HL-60 (cell line): ENCODE measurements at regions not wholly inside any gene's neighbourhood (a gene's known extent, or its start where the extent isn't known, plus 50 kb on each side); places are given as distances from the start of the nearest gene placed in this dataset.

Experiments
- DNase-seq, 2 experiments: peaks; one replicate each; pipeline ENCODE4 v3.0.0-alpha.2; 2010 to 2020; ENCODE audit warnings: low read depth in 1 of 2, low spot score in 1 of 2
- H3K27ac ChIP-seq: fragments of 250-450 bp; sonication (Bioruptor Pico); replicated peaks from 2 replicates; pipeline ENCODE4 v1.5.1; 2020; ENCODE audit warnings: mild to moderate bottlenecking, moderate library complexity
- H3K27me3 ChIP-seq: fragments of 250-450 bp; sonication (Bioruptor Pico); 2 replicates; pipeline ENCODE4 v1.5.1; 2021; ENCODE audit warnings: mild to moderate bottlenecking, moderate library complexity; ENCODE audit not compliant: insufficient read depth, poor library complexity, severe bottlenecking
- H3K4me3 ChIP-seq: replicated peaks from 2 replicates; pipeline ENCODE4 v1.5.1; 2011; ENCODE audit warnings: mild to moderate bottlenecking, control low read depth, low read length; ENCODE audit not compliant: insufficient read depth
- GABPA ChIP-seq: IDR thresholded peaks from 2 replicates; pipeline ENCODE4 v1.6.1; 2012; ENCODE audit warnings: low read depth
- POLR2AphosphoS5 ChIP-seq: IDR thresholded peaks from 2 replicates; pipeline ENCODE4 v1.6.1; 2012; ENCODE audit warnings: low read depth
- REST ChIP-seq: IDR thresholded peaks from 2 replicates; pipeline ENCODE4 v1.6.1; 2012; ENCODE audit warnings: low read depth; ENCODE audit not compliant: insufficient replicate concordance
- SPI1 ChIP-seq: IDR thresholded peaks from 2 replicates; pipeline ENCODE4 v1.6.1; 2012; ENCODE audit warnings: low read depth, mild to moderate bottlenecking, borderline replicate concordance
- TF ChIP-seq, protein P1 (sequence below): IDR thresholded peaks from one replicate; pipeline ENCODE4 v1.5.1; 2011; ENCODE audit warnings: low read length, control low read depth, inconsistent platforms; ENCODE audit not compliant: insufficient read depth

DNA sequence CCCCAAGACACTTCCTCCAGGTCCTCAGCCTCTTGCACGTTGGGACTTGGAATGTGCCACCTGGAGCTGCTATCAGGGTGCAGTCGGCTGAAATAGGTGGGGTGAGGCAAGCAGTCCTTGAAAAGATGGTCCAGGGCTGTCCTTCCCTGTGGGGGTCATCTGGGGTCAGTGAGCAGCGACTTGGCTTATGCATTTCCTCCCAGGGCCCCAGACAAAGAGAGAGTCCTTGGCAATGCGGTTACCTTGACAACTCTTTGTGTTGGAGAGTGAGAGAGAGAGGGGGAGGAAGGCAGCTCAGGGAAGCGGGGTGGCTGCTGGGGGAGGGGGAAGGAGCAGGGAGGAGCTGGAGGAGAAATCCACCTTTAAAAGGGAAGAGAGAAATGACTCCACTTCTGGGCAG, 93.8 kb downstream of the MIAT start:
- Histone ChIP-seq H3K4me3 (no peak overlapping the region), H3K27me3 (no peaks in the 10 kb centered on the region), H3K27ac (no peak overlapping the region)
- DNase-seq, result peak in 1 of 2 experiments; percentile 8
- TF ChIP-seq SPI1 (no peak), REST (no peak), POLR2AphosphoS5 (no peak), GABPA (no peak)
- TF ChIP-seq, protein P1, sequence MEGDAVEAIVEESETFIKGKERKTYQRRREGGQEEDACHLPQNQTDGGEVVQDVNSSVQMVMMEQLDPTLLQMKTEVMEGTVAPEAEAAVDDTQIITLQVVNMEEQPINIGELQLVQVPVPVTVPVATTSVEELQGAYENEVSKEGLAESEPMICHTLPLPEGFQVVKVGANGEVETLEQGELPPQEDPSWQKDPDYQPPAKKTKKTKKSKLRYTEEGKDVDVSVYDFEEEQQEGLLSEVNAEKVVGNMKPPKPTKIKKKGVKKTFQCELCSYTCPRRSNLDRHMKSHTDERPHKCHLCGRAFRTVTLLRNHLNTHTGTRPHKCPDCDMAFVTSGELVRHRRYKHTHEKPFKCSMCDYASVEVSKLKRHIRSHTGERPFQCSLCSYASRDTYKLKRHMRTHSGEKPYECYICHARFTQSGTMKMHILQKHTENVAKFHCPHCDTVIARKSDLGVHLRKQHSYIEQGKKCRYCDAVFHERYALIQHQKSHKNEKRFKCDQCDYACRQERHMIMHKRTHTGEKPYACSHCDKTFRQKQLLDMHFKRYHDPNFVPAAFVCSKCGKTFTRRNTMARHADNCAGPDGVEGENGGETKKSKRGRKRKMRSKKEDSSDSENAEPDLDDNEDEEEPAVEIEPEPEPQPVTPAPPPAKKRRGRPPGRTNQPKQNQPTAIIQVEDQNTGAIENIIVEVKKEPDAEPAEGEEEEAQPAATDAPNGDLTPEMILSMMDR, result no peak

DNA sequence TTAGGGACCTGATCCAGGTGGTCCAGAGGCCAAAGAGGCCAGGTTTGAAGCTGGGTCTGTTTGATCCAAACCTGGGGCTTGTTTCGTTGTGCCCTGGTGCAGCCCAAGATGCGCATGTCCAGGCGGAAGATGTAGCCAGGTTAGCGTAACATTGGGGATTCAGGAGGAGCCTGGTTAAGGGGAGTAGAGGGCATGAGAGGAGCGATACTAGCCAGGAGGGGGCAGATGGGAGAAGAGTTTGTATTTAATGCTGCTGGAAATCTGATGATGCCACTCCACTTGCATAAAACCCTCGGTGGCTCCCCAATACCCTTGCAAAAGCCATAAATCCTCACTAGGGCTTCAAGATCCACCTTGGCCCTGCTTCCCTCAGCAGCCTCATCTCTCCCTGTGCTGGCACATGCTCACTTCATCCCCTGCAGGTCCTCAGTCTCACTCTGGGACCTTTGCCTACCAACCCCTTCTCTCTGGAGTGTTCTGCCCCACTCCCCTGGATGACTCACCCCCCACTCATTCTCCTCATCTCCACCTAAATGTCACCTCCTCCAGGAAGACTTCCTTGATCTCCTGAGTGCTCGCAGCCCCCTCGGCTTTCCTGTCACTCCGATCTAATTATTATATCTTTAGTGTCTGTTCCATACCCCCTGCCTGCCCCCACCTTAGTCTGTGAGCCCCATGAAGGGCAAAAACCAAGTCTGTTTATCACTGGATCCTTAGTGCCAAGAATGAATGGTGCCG, 95.9 kb downstream of the MIAT start:
- no peak overlapping the region for H3K4me3 ChIP-seq
- DNase-seq, result no peak
- TF ChIP-seq REST (no peak), POLR2AphosphoS5 (no peak), SPI1 (no peak), GABPA (no peak)
- TF ChIP-seq, protein P1, result no peak
- H3K27ac ChIP-seq, result no peak overlapping the region
- no peaks in the 10 kb centered on the region for H3K27me3 ChIP-seq

GRCh38 chr22:26756675-26757293, 99.4 kb downstream of the MIAT start:
- peak in 1 of 2 experiments; percentile 20 for DNase-seq
- H3K27me3 ChIP-seq, result no peaks in the 10 kb centered on the region
- H3K4me3 ChIP-seq, result no peak overlapping the region

More at GRCh38 chr22:26756675-26757293, 99.4 kb downstream of the MIAT start:
- H3K27ac ChIP-seq, result no peak overlapping the region
- TF ChIP-seq, protein P1, result peak; percentile 41
- no peak for TF ChIP-seq SPI1
